ENCODE measurements at regions not wholly inside any gene's neighbourhood (a gene's known extent, or its start where the extent isn't known, plus 50 kb on each side); places are given as distances from the start of the nearest gene placed in this dataset.

DNA sequence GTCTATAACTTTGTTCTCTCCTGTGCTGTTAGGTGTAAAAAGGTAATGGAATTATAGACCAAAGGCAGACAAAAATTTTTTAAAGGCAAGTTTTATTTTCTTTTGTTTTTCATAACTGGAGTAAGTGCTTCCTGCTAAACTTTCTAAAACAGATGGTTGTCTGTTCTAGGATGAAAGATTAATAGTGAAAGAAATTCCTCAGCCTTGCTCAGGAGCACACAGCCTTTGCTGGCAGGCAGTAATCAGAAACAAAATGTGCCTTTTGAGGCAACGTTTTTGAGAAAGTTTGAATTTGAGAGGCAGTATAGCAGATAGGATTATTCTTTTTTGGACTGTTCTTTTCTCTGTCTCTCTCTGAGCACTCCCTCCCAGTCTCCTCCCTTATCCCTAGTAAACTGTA, 2749.5 kb downstream of the PCDH9 start:
- TF ChIP-seq, protein P1, sequence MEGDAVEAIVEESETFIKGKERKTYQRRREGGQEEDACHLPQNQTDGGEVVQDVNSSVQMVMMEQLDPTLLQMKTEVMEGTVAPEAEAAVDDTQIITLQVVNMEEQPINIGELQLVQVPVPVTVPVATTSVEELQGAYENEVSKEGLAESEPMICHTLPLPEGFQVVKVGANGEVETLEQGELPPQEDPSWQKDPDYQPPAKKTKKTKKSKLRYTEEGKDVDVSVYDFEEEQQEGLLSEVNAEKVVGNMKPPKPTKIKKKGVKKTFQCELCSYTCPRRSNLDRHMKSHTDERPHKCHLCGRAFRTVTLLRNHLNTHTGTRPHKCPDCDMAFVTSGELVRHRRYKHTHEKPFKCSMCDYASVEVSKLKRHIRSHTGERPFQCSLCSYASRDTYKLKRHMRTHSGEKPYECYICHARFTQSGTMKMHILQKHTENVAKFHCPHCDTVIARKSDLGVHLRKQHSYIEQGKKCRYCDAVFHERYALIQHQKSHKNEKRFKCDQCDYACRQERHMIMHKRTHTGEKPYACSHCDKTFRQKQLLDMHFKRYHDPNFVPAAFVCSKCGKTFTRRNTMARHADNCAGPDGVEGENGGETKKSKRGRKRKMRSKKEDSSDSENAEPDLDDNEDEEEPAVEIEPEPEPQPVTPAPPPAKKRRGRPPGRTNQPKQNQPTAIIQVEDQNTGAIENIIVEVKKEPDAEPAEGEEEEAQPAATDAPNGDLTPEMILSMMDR (conservative IDR thresholded peaks at IDR 0.05; ENCODE audit: low read depth in 2 of 2), result no peak
- TF ChIP-seq EZH2 (IDR thresholded peaks at IDR 0.05; ENCODE audit: low read depth, unreplicated experiment), result no peak
- TF ChIP-seq POLR2AphosphoS5 (IDR thresholded peaks at IDR 0.05; ENCODE audit: low read depth), result no peak
- no peak for TF ChIP-seq STAT1 (IDR thresholded peaks at IDR 0.05; ENCODE audit: unreplicated experiment)
- TF ChIP-seq, protein P2, sequence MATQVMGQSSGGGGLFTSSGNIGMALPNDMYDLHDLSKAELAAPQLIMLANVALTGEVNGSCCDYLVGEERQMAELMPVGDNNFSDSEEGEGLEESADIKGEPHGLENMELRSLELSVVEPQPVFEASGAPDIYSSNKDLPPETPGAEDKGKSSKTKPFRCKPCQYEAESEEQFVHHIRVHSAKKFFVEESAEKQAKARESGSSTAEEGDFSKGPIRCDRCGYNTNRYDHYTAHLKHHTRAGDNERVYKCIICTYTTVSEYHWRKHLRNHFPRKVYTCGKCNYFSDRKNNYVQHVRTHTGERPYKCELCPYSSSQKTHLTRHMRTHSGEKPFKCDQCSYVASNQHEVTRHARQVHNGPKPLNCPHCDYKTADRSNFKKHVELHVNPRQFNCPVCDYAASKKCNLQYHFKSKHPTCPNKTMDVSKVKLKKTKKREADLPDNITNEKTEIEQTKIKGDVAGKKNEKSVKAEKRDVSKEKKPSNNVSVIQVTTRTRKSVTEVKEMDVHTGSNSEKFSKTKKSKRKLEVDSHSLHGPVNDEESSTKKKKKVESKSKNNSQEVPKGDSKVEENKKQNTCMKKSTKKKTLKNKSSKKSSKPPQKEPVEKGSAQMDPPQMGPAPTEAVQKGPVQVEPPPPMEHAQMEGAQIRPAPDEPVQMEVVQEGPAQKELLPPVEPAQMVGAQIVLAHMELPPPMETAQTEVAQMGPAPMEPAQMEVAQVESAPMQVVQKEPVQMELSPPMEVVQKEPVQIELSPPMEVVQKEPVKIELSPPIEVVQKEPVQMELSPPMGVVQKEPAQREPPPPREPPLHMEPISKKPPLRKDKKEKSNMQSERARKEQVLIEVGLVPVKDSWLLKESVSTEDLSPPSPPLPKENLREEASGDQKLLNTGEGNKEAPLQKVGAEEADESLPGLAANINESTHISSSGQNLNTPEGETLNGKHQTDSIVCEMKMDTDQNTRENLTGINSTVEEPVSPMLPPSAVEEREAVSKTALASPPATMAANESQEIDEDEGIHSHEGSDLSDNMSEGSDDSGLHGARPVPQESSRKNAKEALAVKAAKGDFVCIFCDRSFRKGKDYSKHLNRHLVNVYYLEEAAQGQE (IDR thresholded peaks at IDR 0.05; ENCODE audit: unreplicated experiment), result no peak

Data from GM23338 (cell line).